SH-SY5Y (cell line): ENCODE measurements at regions not wholly inside any gene's neighbourhood (a gene's known extent, or its start where the extent isn't known, plus 50 kb on each side); places are given as distances from the start of the nearest gene placed in this dataset.

ENCODE experiments used
- GATA2 ChIP-seq: IDR thresholded peaks from 2 replicates; pipeline ENCODE4 v1.6.1; 2011; ENCODE audit warnings: mild to moderate bottlenecking, low read depth, low read length
- GATA3 ChIP-seq: IDR thresholded peaks from 2 replicates; pipeline ENCODE4 v1.6.1; 2011; ENCODE audit warnings: low read depth, mild to moderate bottlenecking, low read length, moderate library complexity

- TF ChIP-seq GATA2 (no peak), GATA3 (no peak)
Measured at GRCh38 chr3:78052746-78053145, 1012.8 kb downstream of the ROBO2 start.

DNA sequence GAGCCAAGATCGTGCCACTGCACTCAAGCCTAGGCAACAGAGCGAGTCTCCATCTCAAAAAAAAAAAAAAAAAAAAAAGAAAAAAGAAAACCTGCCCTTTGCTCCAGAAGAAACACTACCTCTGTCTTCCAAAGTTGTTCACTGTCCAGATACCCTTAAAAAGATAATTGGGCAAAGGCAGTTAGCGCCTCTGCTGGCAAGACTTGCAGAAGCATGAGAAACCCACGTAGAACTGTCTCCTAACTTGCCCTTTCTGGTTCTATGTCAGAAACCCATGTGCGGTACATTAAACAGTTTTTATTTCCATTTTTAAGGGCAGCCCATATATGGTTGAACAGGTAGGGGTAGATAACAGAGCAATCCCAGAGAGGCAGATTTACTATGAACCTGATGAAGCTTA is 1026.4 kb downstream of the ROBO2 start:
- TF ChIP-seq GATA2 (no peak), GATA3 (no peak)

- TF ChIP-seq GATA2, result no peak
- no peak for TF ChIP-seq GATA3
Measured at GRCh38 chr3:78070188-78070587, 1030.3 kb downstream of the ROBO2 start.

DNA sequence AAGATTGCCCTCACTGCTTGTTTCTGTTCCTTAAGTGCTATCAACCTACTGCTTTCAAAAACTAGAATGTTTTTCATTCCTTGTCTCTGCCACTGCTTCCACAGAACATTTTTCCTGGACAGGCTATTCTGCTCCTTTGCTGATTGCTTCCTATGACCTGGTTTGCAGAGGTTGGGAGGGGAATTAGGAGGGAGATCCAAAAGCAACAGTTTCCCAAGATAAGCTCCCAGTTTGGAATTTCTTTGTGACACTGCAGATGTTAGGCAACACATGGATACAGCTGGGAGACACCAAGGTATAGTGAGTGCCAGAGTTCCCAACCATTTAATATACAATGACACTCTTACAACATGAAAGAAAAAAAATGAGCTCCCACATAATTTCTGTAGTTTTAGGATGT is 1036.5 kb downstream of the ROBO2 start:
- no peak for TF ChIP-seq GATA2
- TF ChIP-seq GATA3, result no peak

- TF ChIP-seq GATA2 (no peak), GATA3 (no peak)
Measured at GRCh38 chr3:78077178-78077577, 1037.3 kb downstream of the ROBO2 start.

- no peak for TF ChIP-seq GATA3
- no peak for TF ChIP-seq GATA2
Measured at GRCh38 chr3:78077842-78078241, 1037.9 kb downstream of the ROBO2 start.

- TF ChIP-seq GATA3, result no peak
Measured at GRCh38 chr3:78079514-78079913, 1039.6 kb downstream of the ROBO2 start.

DNA sequence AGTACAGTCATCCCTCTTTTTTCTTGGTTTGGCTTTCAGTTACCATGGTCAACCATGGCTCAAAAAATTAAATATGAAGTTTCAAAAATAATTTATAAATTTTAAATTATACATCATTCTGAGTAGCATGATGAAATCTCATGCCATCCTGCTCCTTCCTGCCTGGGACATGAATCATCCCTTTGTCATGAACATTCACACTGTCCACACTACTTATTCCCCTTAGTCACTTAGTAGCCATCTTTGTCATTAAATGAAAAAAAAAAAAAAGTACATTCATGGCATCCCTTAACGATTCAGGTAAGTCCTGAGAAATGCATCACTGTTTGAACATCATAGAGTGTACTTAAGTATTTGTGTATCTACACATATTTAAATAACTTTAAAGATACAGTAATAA is 1046.3 kb downstream of the ROBO2 start:
- TF ChIP-seq GATA3, result no peak

- no peak for TF ChIP-seq GATA2
- no peak for TF ChIP-seq GATA3
Measured at GRCh38 chr3:78087134-78087533, 1047.2 kb downstream of the ROBO2 start.

DNA sequence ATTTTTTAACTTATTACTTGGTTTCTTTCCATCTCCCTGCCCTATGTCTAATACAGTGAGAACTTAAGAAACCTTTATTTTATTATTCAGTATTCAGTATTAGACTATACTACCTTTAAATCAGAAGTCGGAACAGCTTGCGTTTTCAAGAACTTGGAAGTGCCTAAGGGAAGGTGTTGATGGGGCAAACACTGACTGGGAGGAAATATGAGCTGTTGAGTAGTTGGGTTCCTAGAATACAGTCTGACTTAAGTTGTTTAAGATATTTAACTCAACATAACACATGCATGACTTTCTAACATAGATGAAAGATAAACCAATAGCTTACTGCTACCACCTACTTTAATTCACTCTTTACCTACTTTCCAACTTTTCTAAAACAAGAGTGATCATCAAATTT is 1048.1 kb downstream of the ROBO2 start:
- TF ChIP-seq GATA3 (no peak), GATA2 (no peak)

- TF ChIP-seq GATA3 (no peak), GATA2 (no peak)
Measured at GRCh38 chr3:78090382-78090781, 1050.5 kb downstream of the ROBO2 start.

GRCh38 chr3:78091478-78092119 is 1051.7 kb downstream of the ROBO2 start:
- TF ChIP-seq GATA2 (no peak), GATA3 (no peak)

DNA sequence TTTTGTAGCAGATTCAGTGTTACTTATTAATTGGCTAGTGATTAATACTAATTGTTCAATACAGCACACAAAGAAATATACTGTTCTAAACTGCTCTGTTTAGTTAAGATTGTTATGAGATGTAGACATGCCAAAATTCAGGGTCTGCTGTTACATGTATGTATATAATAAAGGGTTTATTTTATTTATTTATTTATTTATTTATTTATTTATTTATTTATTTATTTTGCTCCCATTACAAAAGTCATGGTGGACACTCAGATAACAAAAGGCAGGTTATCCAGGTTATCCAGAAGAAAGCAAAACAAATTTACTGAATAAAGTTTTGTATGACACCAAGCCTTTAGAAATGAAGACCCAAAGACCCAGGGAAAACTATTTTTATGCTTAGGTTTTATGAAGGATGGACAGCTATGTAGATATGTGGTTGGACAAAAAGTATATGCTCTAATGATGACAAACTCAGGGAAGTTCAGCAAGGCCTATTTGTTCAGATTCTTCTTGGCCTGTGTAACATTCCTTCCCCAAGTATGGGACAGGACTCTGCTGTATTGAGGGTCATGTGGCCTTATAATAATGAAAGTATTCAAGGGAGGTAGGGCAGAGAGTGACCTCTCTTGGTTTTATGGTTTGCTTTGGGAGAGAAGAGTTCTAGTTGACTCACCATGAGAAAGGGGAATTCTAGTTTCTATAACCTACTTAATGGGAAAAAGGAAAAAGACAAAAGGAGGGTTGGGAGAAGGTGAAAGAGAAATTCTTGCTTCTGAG is 1056.8 kb downstream of the ROBO2 start:
- no peak for TF ChIP-seq GATA2
- TF ChIP-seq GATA3, result no peak

DNA sequence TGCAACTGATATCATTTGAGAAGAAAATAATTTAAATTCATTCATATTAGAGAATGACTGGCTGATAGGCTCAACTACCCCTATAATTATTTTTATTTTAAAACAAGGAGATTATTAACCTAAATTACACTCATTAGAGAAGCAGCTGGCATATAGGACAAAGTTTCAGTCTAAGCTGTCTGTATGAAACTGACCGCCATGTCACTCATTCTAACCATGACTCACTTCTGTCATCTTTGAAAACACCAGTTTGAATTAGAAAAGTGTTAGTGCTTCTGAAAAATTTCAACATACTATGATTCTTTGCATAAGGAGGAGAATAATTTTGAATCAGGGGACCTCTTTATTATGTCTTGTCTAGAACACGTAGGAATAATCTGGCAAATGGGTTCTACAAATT is 1058.5 kb downstream of the ROBO2 start:
- no peak for TF ChIP-seq GATA2
- TF ChIP-seq GATA3, result no peak

DNA sequence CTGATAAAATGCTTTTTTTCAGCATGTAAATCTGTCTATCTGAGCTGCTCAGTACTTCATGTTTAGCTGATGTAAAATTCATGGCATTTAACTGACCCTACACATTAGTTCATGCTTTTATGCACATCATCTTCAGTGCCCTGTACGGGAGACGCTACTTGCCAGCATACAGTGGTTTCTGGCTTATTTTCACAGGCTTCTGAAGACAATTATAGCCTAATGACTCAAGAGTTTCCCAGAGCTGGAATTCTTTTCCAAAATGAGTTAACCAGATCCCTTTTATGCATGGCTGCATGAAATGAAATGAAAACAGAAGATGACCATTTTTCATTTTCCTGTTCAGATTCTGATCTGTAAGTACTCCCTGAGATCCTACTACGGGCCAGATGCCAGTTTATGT is 1061.5 kb downstream of the ROBO2 start:
- no peak for TF ChIP-seq GATA2
- TF ChIP-seq GATA3, result no peak
